ENCODE measurements at regions not wholly inside any gene's neighbourhood (a gene's known extent, or its start where the extent isn't known, plus 50 kb on each side); places are given as distances from the start of the nearest gene placed in this dataset.

GRCh38 chr10:123522702-123523312 lies 143.3 kb upstream of the GPR26 start:
- TF ChIP-seq CTCF (IDR thresholded peaks at IDR 0.05) = no peak
- no peaks in the 10 kb centered on the region for H3K27me3 ChIP-seq
- H3K9me3 ChIP-seq = no peaks in the 10 kb centered on the region
- H3K4me3 ChIP-seq = no peak overlapping the region
- H3K4me1 ChIP-seq = no peaks in the 10 kb centered on the region
- no peaks in the 10 kb centered on the region for H3K36me3 ChIP-seq
- no peak overlapping the region for H3K27ac ChIP-seq
- intact Hi-C loops (cut with DNase I; ENCODE audit: low total_unique reads) = no loop called here
- no peak for DNase-seq

GRCh38 chr10:123523833-123524232 lies 142.3 kb upstream of the GPR26 start:
- Histone ChIP-seq H3K4me1 (no peaks in the 10 kb centered on the region), H3K27me3 (no peaks in the 10 kb centered on the region), H3K4me3 (no peak overlapping the region), H3K9me3 (no peaks in the 10 kb centered on the region), H3K27ac (no peak overlapping the region), H3K36me3 (no peaks in the 10 kb centered on the region)
- no peak for TF ChIP-seq CTCF (IDR thresholded peaks at IDR 0.05)
- DNase-seq = no peak
- intact Hi-C loops (cut with DNase I; ENCODE audit: low total_unique reads) = no loop called here

- Histone ChIP-seq H3K27me3 (peaks cover 0 to 4% of the 10 kb centered on the region in 2 donors), H3K4me3 (no peak overlapping the region), H3K9me3 (no peaks in the 10 kb centered on the region), H3K27ac (no peak overlapping the region), H3K36me3 (no peaks in the 10 kb centered on the region), H3K4me1 (no peaks in the 10 kb centered on the region)
- TF ChIP-seq CTCF (IDR thresholded peaks at IDR 0.05) = no peak
- no peak for DNase-seq
- intact Hi-C loops (cut with DNase I; ENCODE audit: low total_unique reads) = no loop called here
Observed at GRCh38 chr10:123526356-123527064, 139.6 kb upstream of the GPR26 start.

GRCh38 chr10:123527151-123527550 lies 139.0 kb upstream of the GPR26 start:
- Histone ChIP-seq H3K4me1 (no peaks in the 10 kb centered on the region), H3K27me3 (peaks cover 0 to 5% of the 10 kb centered on the region in 2 donors), H3K27ac (no peak overlapping the region), H3K4me3 (no peak overlapping the region), H3K36me3 (no peaks in the 10 kb centered on the region), H3K9me3 (peaks cover 0 to 4% (median 0%) of the 10 kb centered on the region in 3 donors)
- no peak for DNase-seq
- TF ChIP-seq CTCF (IDR thresholded peaks at IDR 0.05) = no peak
- intact Hi-C loops (cut with DNase I; ENCODE audit: low total_unique reads) = no loop called here

GRCh38 chr10:123529146-123529760 lies 136.9 kb upstream of the GPR26 start:
- no peak overlapping the region for H3K27ac ChIP-seq
- peaks cover 0 to 5% of the 10 kb centered on the region in 2 donors for H3K27me3 ChIP-seq
- H3K36me3 ChIP-seq = no peaks in the 10 kb centered on the region
- H3K4me1 ChIP-seq = no peaks in the 10 kb centered on the region
- no peak for DNase-seq
- intact Hi-C loops (cut with DNase I; ENCODE audit: low total_unique reads) = no loop called here
- peaks cover 0 to 4% (median 0%) of the 10 kb centered on the region in 3 donors for H3K9me3 ChIP-seq
- H3K4me3 ChIP-seq = no peak overlapping the region
- TF ChIP-seq CTCF (IDR thresholded peaks at IDR 0.05) = no peak

Data from tibial artery (tissue), 4 donors.